ENCODE measurements at regions not wholly inside any gene's neighbourhood (a gene's known extent, or its start where the extent isn't known, plus 50 kb on each side); places are given as distances from the start of the nearest gene placed in this dataset.

DNA sequence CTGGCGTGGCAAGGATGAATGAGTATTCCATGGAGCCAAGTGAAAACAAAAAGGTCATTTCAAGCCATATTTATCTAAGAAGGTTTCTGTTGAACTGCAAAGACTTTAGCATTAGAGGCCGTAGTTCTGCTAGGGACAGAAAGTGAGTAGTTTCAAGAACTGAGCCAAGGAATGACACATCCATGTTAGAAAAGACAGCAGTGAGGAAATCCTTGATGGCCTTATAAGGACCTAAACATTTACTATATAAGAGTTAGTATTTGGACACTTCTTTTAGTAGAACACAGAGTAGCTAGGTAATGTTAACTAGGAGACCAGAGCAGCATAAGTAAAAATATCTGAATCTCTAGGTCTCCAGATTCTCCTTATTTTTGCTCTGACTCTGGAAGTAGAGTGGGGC lies 329.8 kb upstream of the SEMA3D start:
- H3K27me3 ChIP-seq (ENCODE audit: control insufficient read depth in 4 of 4, insufficient read depth in 4 of 4, low read length in 3 of 4), result no peaks in the 10 kb centered on the region
- no peak overlapping the region for H3K27ac ChIP-seq (ENCODE audit: low read depth in 1 of 2, low read length in 2 of 2)
- no peak overlapping the region for H3K4me3 ChIP-seq (ENCODE audit: low read depth in 1 of 3, low read length in 3 of 3)
- 78% methylated on average over 2 of the region's 2 CpGs for WGBS
- no peaks in the 10 kb centered on the region for H3K9me3 ChIP-seq (ENCODE audit: control insufficient read depth in 4 of 4, low read length in 3 of 4)
- no peak overlapping the region for H3K9ac ChIP-seq (ENCODE audit: low read depth in 1 of 2, low read length in 2 of 2)
- no peak for DNase-seq (ENCODE audit: low spot score)
- H3K4me1 ChIP-seq (ENCODE audit: control insufficient read depth in 4 of 4, insufficient read depth in 4 of 4, low read length in 3 of 4), result no peaks in the 10 kb centered on the region
- no peaks in the 10 kb centered on the region for H3K36me3 ChIP-seq (ENCODE audit: control insufficient read depth in 4 of 4, insufficient read depth in 3 of 4, low read depth in 1 of 4, low read length in 3 of 4)
- TF ChIP-seq, protein P1, sequence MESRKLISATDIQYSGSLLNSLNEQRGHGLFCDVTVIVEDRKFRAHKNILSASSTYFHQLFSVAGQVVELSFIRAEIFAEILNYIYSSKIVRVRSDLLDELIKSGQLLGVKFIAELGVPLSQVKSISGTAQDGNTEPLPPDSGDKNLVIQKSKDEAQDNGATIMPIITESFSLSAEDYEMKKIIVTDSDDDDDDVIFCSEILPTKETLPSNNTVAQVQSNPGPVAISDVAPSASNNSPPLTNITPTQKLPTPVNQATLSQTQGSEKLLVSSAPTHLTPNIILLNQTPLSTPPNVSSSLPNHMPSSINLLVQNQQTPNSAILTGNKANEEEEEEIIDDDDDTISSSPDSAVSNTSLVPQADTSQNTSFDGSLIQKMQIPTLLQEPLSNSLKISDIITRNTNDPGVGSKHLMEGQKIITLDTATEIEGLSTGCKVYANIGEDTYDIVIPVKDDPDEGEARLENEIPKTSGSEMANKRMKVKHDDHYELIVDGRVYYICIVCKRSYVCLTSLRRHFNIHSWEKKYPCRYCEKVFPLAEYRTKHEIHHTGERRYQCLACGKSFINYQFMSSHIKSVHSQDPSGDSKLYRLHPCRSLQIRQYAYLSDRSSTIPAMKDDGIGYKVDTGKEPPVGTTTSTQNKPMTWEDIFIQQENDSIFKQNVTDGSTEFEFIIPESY (IDR thresholded peaks at IDR 0.05), result no peak
- TF ChIP-seq, protein P2, sequence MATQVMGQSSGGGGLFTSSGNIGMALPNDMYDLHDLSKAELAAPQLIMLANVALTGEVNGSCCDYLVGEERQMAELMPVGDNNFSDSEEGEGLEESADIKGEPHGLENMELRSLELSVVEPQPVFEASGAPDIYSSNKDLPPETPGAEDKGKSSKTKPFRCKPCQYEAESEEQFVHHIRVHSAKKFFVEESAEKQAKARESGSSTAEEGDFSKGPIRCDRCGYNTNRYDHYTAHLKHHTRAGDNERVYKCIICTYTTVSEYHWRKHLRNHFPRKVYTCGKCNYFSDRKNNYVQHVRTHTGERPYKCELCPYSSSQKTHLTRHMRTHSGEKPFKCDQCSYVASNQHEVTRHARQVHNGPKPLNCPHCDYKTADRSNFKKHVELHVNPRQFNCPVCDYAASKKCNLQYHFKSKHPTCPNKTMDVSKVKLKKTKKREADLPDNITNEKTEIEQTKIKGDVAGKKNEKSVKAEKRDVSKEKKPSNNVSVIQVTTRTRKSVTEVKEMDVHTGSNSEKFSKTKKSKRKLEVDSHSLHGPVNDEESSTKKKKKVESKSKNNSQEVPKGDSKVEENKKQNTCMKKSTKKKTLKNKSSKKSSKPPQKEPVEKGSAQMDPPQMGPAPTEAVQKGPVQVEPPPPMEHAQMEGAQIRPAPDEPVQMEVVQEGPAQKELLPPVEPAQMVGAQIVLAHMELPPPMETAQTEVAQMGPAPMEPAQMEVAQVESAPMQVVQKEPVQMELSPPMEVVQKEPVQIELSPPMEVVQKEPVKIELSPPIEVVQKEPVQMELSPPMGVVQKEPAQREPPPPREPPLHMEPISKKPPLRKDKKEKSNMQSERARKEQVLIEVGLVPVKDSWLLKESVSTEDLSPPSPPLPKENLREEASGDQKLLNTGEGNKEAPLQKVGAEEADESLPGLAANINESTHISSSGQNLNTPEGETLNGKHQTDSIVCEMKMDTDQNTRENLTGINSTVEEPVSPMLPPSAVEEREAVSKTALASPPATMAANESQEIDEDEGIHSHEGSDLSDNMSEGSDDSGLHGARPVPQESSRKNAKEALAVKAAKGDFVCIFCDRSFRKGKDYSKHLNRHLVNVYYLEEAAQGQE (IDR thresholded peaks at IDR 0.05), result no peak
- TF ChIP-seq SP1 (IDR thresholded peaks at IDR 0.05) (no peak), EGR1 (IDR thresholded peaks at IDR 0.05; ENCODE audit: low read depth in 2 of 2) (no peak), TAF1 (conservative IDR thresholded peaks at IDR 0.05) (no peak), NR2F2 (IDR thresholded peaks at IDR 0.05) (no peak), CTCF (IDR thresholded peaks at IDR 0.05; ENCODE audit: low read depth, low read length, missing input control) (no peak), FOXA2 (IDR thresholded peaks at IDR 0.05) (no peak), YY1 (IDR thresholded peaks at IDR 0.05) (no peak)
- TF ChIP-seq, protein P3, sequence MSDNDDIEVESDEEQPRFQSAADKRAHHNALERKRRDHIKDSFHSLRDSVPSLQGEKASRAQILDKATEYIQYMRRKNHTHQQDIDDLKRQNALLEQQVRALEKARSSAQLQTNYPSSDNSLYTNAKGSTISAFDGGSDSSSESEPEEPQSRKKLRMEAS (IDR thresholded peaks at IDR 0.05), result no peak

GRCh38 chr7:85512790-85513189 lies 325.9 kb upstream of the SEMA3D start:
- Histone ChIP-seq H3K4me3 (ENCODE audit: low read depth in 1 of 3, low read length in 3 of 3) (no peak overlapping the region), H3K4me1 (ENCODE audit: control insufficient read depth in 4 of 4, insufficient read depth in 4 of 4, low read length in 3 of 4) (no peaks in the 10 kb centered on the region), H3K9ac (ENCODE audit: low read depth in 1 of 2, low read length in 2 of 2) (no peak overlapping the region), H3K27ac (ENCODE audit: low read depth in 1 of 2, low read length in 2 of 2) (no peak overlapping the region), H3K36me3 (ENCODE audit: control insufficient read depth in 4 of 4, insufficient read depth in 3 of 4, low read depth in 1 of 4, low read length in 3 of 4) (no peaks in the 10 kb centered on the region), H3K27me3 (ENCODE audit: control insufficient read depth in 4 of 4, insufficient read depth in 4 of 4, low read length in 3 of 4) (no peaks in the 10 kb centered on the region), H3K9me3 (ENCODE audit: control insufficient read depth in 4 of 4, low read length in 3 of 4) (no peaks in the 10 kb centered on the region)
- no peak for DNase-seq (ENCODE audit: low spot score)
- TF ChIP-seq JUND (IDR thresholded peaks at IDR 0.05), result no peak
- no peak for TF ChIP-seq FOXA1 (IDR thresholded peaks at IDR 0.05)
- TF ChIP-seq FOXA2 (IDR thresholded peaks at IDR 0.05), result no peak
- no peak for TF ChIP-seq CTCF (IDR thresholded peaks at IDR 0.05; ENCODE audit: low read depth, low read length, missing input control)
- no peak for TF ChIP-seq TAF1 (conservative IDR thresholded peaks at IDR 0.05)
- TF ChIP-seq YY1 (IDR thresholded peaks at IDR 0.05), result no peak
- no peak for TF ChIP-seq SP1 (IDR thresholded peaks at IDR 0.05)
- TF ChIP-seq RAD21 (IDR thresholded peaks at IDR 0.05), result no peak
- TF ChIP-seq GABPA (IDR thresholded peaks at IDR 0.05 in 1 of 2, conservative IDR thresholded peaks at IDR 0.05 in 1 of 2), result no peak
- TF ChIP-seq, protein P3 (IDR thresholded peaks at IDR 0.05), result no peak
- TF ChIP-seq, protein P1 (IDR thresholded peaks at IDR 0.05), result no peak
- TF ChIP-seq, protein P2 (IDR thresholded peaks at IDR 0.05), result no peak
- no peak for TF ChIP-seq RXRA (IDR thresholded peaks at IDR 0.05)

Measured in liver (tissue), 8 donors.